Psoas muscle (tissue), 7 donors: ENCODE measurements at regions not wholly inside any gene's neighbourhood (a gene's known extent, or its start where the extent isn't known, plus 50 kb on each side); places are given as distances from the start of the nearest gene placed in this dataset.
A peak's percentile ranks its signal among the peaks of the same experiment; 100 is the strongest.

Experiments used
- ATAC-seq, 4 donors: fragments of 200-7000 bp; cut with Tn5 transposase; one replicate each; pipeline ENCODE4 v1.9.1; 2020; ENCODE audit warnings: moderate library complexity in 3 of 4, mild to moderate bottlenecking in 2 of 4
- DNase-seq, 2 donors: peaks; one replicate each; pipeline ENCODE4 v3.0.0-alpha.2; 2020
- H3K27ac ChIP-seq: fragments of 200-600 bp; one replicate; pipeline ENCODE4 v1.8.0; 2022
- H3K27me3 ChIP-seq, 3 donors: fragments of 200-600 bp in 1 of 3; one replicate each; pipeline versions ENCODE4 v1.6.1 to v1.8.0; 2013 to 2022; ENCODE audit warnings: low read length in 2 of 3, mild to moderate bottlenecking in 2 of 3, moderate library complexity in 1 of 3; ENCODE audit not compliant: insufficient read depth in 3 of 3
- H3K36me3 ChIP-seq, 2 donors: fragments of 200-600 bp in 1 of 2; one replicate each; pipeline versions ENCODE4 v1.6.1 to v1.8.0; 2013 to 2022; ENCODE audit warnings: low read depth in 1 of 2, mild to moderate bottlenecking in 1 of 2, moderate library complexity in 1 of 2; ENCODE audit not compliant: insufficient read depth in 1 of 2
- H3K4me1 ChIP-seq: fragments of 200-600 bp; one replicate; pipeline ENCODE4 v1.8.0; 2022
- H3K4me3 ChIP-seq: fragments of 200-600 bp; one replicate; pipeline ENCODE4 v1.8.0; 2022; ENCODE audit warnings: mild to moderate bottlenecking
- H3K9me3 ChIP-seq: fragments of 200-600 bp; one replicate; pipeline ENCODE4 v1.8.0; 2022
- CTCF ChIP-seq: fragments of 200-600 bp; IDR thresholded peaks from one replicate; pipeline ENCODE4 v1.8.0; 2022; ENCODE audit warnings: antibody characterized with exemption
- WGBS, 3 donors: extraction: QIAGEN DNeasy Blood & Tissue Kit; methylation state at CpG; one replicate each; pipeline versions ENCODE4 v1.1.6 to v1.1.7; 2013; 5-methylcytosine and 5-hydroxymethylcytosine counted together
- intact Hi-C, 2 donors: fragments of 100-400 bp; cut with DNase I; formaldehyde crosslinking; loops; one replicate each; pipeline versions ENCODE4 v1.11.0 to v1.14.2; 2022
- donor health status: healthy with polysubstance abuse.
- donor health status: DM: no; HTN: no; CAD: no; lungs with moderate emphysema.
- donor health status: Bipolar disorder and iron deficiency.
- donor health status: healthy.
- donor health status: DM: yes; HTN: yes; CAD: no.
- donor health status: DM: no; HTN: no; CAD: no.
- donor health status: DM: yes; HTN: yes; CAD: no.

- DNase-seq, result no peak
- TF ChIP-seq CTCF, result no peak
- H3K27ac ChIP-seq, result no peak overlapping the region
- no peak for ATAC-seq
- H3K4me1 ChIP-seq, result no peaks in the 10 kb centered on the region
- H3K4me3 ChIP-seq, result no peak overlapping the region
- H3K36me3 ChIP-seq, result no peaks in the 10 kb centered on the region
- H3K27me3 ChIP-seq, result no peaks in the 10 kb centered on the region
- H3K9me3 ChIP-seq, result no peaks in the 10 kb centered on the region
- intact Hi-C loops, result no loop called here
These were observed 860.1 kb downstream of the TFAP2A start for GRCh38 chr6:9554806-9555205.

- no peak overlapping the region for H3K27ac ChIP-seq
- H3K4me3 ChIP-seq, result no peak overlapping the region
- H3K9me3 ChIP-seq, result no peaks in the 10 kb centered on the region
- DNase-seq, result no peak
- H3K4me1 ChIP-seq, result no peaks in the 10 kb centered on the region
- WGBS, 3 donors, result 48 to 58% (median 53%) methylated on average over 1 of the region's 1 CpG
- H3K27me3 ChIP-seq, result no peaks in the 10 kb centered on the region
- H3K36me3 ChIP-seq, result no peaks in the 10 kb centered on the region
- intact Hi-C loops, result no loop called here
- ATAC-seq, result no peak
- no peak for TF ChIP-seq CTCF
These were observed 860.6 kb downstream of the TFAP2A start for GRCh38 chr6:9554323-9554722.

GRCh38 chr6:9553002-9553401 is 861.9 kb downstream of the TFAP2A start:
- no peaks in the 10 kb centered on the region for H3K36me3 ChIP-seq
- DNase-seq (no peak), ATAC-seq (no peak)
- no peak for TF ChIP-seq CTCF
- no peak overlapping the region for H3K4me3 ChIP-seq
- no peaks in the 10 kb centered on the region for H3K9me3 ChIP-seq
- no peak overlapping the region for H3K27ac ChIP-seq
- intact Hi-C loops, result no loop called here
- 38 to 95% (median 48%) methylated on average over 1 of the region's 1 CpG for WGBS, 3 donors
- no peaks in the 10 kb centered on the region for H3K4me1 ChIP-seq
- H3K27me3 ChIP-seq, result no peaks in the 10 kb centered on the region

- Histone ChIP-seq H3K27me3 (no peaks in the 10 kb centered on the region), H3K4me3 (no peak overlapping the region), H3K4me1 (no peaks in the 10 kb centered on the region), H3K27ac (no peak overlapping the region), H3K9me3 (no peaks in the 10 kb centered on the region), H3K36me3 (no peaks in the 10 kb centered on the region)
- intact Hi-C loops, result loop anchor here in 1 of 2 donors (10.0 kb wide), 1 partner anchor 891 kb away; no protein-coding TSS in a partner anchor
- DNase-seq (no peak), ATAC-seq (no peak)
- WGBS, 3 donors, result 66 to 72% (median 71%) methylated on average over 5 of the region's 5 CpGs
- TF ChIP-seq CTCF, result no peak
These were observed 871.2 kb downstream of the TFAP2A start for GRCh38 chr6:9543649-9544048.

- H3K27ac ChIP-seq, result no peak overlapping the region
- intact Hi-C loops, result loop anchor here in 1 of 2 donors (10.0 kb wide), 1 partner anchor 894 kb away; no protein-coding TSS in a partner anchor
- no peaks in the 10 kb centered on the region for H3K9me3 ChIP-seq
- ATAC-seq (no peak), DNase-seq (no peak)
- peak; percentile 40 for TF ChIP-seq CTCF
- H3K4me1 ChIP-seq, result no peaks in the 10 kb centered on the region
- H3K4me3 ChIP-seq, result no peak overlapping the region
- no peaks in the 10 kb centered on the region for H3K27me3 ChIP-seq
- no peaks in the 10 kb centered on the region for H3K36me3 ChIP-seq
- 50 to 56% (median 54%) methylated on average over 2 of the region's 2 CpGs for WGBS, 3 donors
These were observed 874.2 kb downstream of the TFAP2A start for GRCh38 chr6:9540534-9541126.
